Stimulated activated CD4-positive, alpha-beta T cell treated with anti-CD3 and anti-CD28 coated beads, Interleukin-4, amount 100 ng/mL, for 4 hours (primary cell): ENCODE measurements at regions not wholly inside any gene's neighbourhood (a gene's known extent, or its start where the extent isn't known, plus 50 kb on each side); places are given as distances from the start of the nearest gene placed in this dataset.
"Not testable (repeated sequence)": the region's sequence is repeated elsewhere in the genome, so short reads cannot be mapped to it uniquely, and the experiment has no call there.

Source experiments
- DNase-seq, 2 experiments: peaks; one replicate each; pipeline ENCODE4 v3.0.0-alpha.2; 2020

DNA sequence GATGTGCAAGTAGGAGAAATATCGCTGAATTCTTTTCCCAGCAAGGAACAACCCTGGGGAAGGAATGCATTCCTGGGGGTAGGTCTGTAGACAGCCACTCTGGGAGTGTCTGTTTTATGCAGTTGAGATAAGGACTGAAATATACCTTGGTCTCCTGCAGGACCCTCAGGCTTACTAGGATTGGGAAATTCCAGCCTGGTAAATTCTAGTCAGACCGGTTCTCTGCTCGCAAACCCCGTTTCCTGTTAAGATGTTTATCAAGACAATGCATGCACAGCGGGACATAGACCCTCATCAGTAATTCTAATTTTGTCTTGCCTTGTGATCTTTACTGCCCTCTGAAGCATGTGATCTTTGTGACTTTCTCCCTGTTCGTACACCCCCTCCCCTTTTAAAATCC lies 839.0 kb downstream of the REEP3 start:
- not testable (repeated sequence) for DNase-seq

DNA sequence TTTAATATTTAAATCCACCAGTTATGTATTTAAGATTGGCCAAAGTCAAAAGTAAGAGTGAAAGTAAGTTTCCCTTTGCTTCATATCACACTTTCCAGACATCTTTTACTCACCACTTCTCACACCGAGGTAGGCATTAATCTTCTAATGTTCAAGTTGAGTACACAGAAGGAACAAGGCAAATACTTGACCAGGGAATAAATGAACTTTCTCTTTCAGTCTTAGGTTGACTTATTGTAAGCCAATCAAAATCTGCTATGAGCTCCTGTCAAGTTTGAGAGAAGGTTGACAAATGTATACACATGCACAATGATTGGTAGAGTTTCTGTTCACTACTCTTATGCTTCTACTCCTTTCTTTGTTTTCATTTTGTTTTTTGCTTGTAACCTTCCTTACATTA lies 842.5 kb downstream of the REEP3 start:
- no peak for DNase-seq

DNA sequence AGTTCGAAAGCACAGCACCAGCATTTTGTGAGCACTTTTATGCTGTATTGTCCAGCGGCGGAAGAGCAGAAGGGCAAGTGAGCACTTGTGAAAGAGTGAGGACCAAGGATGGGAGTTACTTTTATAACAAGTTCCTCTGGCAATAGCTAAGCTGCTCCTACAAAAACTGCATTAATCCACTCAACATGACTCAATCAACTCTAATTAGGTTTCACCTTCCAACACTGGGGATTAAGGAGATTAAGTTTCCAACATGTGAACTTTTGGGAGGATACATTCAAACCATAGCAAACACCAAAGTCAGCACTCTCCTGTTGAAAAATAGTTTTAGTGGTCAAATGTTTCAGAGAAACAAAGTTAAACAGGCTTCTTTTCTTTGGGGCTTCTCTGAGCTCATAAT lies 844.5 kb downstream of the REEP3 start:
- no peak for DNase-seq

DNA sequence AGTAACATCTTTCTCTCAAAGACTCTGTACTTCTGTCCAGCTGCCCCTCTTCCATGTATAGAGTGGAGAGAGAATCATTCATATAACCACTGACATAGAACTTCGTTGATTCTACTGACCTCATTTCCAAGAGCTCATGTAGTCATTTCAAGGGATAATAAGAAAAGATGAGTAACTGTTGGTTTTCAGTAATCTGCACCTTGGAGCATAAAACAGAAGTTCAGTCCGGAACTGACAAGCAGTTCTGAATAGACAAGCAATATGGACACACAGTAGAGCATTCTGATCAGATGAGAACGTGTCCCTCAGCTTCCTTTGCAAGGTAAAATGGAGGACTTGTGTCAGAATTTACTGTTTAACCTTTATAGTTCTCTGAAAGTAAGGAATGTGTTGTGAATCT lies 847.1 kb downstream of the REEP3 start:
- DNase-seq, result no peak

DNA sequence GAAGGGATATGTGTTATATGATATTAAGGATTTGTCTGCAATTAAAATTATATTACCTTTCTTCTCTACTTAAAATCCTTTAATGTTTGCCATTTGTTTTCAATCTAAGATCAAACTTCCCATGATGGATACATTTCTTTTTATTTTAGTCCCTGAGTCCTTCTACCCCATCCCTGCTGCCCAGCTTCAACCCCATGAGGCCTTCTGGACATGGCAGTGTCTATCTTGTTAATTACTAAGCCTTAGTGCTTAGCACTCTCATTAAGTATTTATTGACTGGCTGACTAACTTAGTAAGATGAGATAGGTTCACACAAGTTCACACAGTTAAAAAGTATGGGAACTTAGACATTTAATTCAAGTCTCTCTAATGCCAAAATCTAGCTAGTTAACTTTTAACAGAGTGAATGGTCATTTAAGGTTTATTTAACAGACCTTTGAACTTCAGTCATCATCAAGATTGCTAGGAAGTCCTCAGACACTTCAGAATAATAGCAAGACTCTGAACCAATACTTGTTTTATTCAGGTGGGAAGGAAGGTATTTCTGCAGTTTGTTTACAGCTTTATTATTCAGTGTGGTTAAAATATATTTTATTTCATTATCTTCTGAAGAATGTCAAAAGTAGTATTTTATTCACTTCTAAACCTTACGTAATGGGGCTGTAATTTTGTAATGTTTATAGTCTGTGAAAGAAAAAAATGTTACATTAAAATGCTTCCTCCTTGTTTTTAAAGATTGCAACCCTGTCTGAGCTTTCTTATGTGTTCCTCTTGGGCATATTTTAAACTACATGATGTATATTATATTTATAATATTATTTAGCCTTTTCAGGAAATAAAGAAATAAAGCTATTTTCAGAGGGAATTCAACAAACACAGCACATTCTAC lies 848.9 kb downstream of the REEP3 start:
- DNase-seq, result no peak

DNA sequence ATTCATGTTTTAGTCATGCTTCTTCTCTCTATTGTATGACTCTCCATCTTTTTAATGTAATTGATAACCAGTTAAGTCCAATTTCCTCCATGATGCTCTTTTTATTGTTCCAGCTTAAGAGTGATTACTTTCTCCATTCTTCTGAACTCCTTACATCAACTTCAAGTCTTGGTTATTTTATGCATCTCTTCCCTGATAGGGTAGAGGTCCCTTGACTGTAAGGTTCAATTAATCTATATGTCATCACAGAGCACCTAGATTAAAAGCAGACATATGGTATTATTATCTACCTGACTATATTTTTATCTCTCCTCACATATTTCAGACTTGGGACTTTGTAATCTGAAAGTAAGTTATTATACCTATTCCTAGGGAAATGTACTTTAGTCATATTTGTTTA lies 853.1 kb downstream of the REEP3 start:
- no peak for DNase-seq

DNA sequence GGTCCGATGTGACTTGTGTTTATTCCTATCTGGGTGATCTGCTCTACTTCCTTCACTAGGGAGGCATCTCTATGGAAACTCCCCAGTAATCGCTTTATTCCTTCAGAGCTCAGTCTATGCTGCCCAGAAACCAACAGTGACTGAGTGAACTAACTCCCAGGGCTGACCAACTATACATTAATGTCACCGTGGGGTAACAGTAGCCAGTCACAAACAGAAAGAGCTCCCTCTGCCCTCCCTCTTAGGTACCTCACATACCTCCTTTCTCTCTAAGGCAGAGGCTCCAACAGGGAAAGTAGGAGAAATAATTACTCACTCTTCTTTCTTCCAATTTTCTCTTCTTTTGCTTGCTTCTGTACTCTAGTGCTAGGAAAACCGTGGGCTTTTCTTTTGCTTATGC lies 855.0 kb downstream of the REEP3 start:
- DNase-seq, result no peak

DNA sequence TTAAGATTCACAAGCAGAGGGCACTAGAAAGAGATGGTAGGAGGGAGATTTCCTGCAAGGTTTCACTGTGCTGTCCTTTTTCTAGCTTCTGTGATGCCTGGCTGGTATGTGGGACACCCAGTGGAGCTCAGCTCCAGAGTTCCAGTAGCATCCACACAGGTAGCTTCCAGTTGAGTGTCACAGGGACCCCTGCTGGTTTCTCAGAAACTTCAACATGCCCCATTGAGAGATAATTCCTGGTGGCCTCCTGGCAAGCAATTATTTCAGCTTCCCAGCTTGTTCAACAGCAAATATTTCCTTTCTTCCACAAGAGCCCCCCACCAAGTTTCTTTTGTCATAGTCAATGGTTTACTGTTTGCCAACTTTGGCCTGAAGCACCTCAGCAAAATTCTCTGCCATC lies 858.7 kb downstream of the REEP3 start:
- no peak for DNase-seq

DNA sequence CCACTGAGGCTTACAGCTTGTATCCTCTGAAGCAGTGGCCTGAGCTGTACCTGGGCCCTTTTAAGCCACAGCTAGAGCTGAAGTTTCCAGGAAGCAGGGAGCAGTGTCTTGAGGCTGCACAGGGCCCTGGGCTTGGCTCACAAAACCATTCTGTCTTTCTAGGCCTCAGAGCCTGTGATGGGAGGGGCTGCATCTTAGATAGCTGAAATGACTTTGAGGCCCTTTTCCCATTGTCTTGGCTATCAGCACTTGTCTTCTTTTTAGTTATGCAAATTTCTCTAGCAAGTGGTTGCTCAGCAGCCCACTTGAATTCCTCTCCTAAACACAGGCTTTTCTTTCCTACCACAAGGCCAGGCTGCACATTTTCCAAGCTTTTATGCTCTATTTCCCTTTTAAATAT lies 864.2 kb downstream of the REEP3 start:
- no peak for DNase-seq

DNA sequence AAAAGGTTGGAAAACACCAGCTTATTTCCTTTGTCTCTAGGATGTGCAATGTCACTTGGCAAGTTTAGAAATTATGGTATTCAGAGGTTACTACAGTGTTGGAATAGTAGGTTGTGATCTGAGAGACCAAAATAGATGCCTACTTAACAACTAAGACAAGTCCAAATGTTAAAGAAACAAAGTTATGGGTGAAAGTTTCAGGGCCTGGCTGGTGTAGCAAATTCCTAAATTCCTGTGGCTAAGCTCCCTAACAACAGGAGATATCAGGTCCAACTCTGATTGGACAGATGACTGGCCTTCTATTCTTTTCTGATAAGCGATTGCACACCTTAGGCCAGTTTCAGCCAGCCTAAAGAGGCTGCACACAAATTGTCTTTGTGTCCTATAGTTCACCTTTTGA lies 873.5 kb downstream of the REEP3 start:
- DNase-seq, result no peak

DNA sequence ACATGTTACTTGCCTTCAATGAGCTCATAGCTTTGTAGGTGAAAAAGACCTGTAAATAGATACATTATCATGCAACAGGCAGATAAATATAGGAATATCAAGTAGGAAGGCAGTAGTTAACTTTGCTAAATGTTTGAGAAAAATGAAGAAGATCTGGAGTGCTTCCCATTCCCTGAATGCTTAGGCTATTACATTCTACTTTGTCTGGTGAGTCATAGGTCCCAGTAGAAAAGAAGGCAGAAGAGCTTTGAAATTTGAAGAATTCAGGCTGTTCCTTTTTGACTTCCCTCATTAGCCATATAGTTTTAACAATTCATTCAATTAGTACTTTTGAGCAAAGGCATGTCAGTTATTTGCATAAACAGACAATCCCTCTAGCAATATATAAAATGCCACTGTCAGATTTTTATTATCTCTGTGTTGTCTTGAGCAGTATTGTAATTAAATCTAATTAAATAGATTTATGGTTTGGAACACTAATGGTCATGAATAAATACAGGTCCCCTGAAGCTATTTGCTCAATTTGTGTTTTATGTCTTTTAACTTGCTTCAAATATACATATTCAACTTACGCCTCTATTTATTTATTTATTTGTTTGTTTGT lies 875.0 kb downstream of the REEP3 start:
- no peak for DNase-seq

DNA sequence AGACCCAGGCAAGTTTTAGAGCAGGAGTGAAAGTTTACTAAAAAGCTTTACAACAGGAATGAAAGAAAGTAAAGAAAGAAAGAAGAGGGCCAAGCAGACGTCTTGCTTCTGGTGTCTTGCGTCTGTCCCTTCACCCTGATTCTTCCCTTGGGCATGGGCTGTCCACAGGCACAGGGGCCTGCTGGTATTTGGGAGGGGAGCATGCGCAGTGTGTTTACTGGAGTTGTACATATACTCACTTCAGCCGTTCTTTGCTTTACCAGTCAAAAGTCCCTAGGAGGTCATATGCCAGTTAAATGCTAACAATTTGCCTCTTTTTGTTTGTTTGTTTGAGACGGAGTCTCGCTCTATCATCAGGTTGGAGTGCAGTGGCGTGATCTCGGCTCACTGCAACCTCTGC lies 875.9 kb downstream of the REEP3 start:
- no peak for DNase-seq

DNA sequence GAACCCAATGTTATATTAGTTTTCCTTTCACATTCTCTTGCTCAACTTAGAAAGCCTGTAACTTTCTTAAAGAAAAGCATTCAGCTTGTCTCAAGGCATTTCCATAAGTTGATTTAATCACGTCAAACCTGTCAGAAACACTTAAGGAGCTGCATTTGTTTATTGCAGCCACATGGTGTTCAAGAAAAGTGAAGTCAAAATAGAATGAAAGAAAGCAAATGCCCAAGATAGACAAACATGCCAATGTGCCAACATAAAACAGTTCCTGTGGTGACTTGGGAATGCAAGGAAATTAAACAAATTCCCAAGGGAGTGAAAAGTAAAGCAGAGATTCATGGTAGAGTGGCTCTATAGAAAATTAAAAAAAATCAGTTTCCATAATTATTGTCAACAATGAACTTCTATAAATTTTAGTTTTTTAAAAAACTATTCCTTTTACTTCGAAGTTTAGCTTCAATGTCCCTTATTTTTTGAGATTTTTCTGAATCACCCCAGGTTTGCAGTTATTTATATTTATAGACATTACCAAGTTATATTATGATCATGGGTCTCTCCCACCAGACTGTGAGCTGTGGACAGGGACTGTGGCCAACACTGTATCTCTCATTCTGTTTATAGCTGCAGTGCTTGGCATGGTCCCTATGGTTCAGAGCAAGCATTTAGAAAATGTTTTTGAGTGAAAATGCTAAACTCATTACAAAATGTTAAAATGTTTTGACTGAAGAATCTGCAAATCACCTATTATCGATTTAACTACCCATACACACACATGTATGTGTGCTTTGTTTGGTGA lies 887.4 kb downstream of the REEP3 start:
- no peak for DNase-seq

DNA sequence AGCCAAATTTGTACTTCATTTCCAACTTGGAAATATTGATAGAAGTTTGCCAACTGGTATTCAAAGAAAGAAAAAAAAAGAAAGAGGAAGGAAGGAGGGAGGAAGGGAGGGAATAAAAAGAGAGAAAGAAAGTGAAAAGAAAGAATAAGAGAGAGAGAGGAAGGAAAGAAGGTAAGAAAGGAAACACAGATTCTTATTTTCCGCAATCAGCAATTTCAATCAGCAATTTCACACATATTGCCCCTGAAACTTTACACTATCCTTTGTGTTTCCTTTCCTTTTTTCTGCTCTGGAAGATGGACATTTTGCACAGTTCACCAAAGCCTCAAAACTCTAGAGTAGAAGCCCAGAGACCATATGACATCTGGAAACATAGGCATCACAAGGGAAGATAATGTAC lies 888.1 kb downstream of the REEP3 start:
- DNase-seq, result no peak

DNA sequence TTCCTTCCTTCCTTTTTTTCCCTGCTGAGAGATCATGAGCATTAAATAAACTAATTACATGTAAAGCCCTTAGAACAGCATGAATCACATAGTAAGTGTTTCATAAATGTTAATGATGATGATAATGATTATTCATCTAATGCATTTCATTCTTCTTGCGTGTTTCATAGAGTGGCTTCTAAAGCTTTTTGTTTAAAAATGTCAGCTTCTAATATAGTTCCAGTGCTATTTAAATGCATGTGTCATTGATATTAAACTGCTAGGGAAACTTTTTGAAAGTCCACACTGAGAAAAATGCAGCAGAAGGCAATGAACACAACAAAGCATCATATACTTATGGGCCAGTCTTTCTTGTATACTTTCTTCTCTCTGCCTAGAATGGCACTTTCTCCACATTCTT lies 894.8 kb downstream of the REEP3 start:
- no peak for DNase-seq

DNA sequence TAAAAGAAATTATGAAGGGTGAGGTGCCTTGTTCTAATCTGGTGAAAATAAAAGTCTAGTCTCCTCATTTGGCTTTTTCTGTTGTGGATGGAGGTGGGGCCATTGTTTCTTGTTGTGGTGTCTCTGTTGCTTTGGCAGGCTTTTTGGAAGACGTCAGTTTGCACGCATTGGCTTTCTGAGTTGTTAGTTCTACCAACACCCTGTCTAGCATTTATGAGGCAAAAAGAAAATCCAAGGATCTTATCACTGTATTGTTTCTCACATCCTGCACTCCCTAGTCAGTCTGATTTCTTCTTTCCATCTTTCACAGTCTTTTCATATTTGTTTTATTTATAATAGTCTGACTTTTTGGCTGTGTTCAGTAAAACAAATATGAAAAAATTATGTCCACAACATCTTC lies 898.3 kb downstream of the REEP3 start:
- DNase-seq, result no peak

DNA sequence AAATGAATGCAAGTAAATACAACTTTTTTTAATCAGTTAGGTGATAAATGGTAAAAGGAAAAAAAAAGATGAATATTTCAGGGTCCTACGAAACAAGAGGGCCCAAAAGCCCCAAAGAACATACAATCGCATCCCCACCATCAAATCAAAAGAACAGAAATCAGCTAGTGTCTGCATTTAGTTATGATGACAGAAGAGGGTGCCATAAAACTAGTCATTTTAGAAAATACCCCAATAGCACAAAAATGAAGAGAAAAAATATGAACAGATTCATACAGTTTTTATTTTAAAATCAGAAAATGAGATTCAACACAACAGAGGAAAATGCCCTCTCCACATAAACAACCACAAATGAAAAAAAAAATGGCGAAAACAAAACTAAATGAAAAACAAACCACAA lies 905.5 kb downstream of the REEP3 start:
- DNase-seq, result no peak

DNA sequence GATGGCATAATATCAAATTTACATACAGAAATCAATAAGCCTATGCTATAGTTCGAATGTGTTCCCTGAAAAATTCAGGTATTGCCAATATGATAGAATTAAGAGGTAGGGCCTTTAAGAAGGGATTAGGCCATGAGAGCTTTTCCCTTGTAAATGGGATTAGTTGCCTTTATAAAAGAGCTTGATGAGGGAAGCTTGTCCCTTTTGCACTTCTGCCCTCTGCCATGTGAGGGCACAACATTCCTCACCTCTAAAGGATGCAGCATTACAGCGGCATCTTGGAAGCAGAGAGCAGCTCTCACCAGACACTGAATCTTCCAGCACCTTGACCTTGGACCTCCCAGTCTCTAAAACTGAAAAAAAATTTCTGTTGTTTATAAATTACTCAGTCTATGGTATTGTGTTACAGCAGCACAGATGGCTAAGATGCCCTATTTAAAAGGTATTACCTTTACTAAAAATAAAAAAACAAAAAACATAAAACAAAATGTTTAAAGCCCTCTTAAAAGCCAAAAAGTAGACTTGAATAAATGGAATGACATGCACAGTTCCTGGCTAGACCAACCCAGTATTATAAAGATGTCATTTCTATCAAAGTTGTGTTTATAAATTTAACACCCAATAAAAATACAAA lies 909.6 kb downstream of the REEP3 start:
- no peak for DNase-seq

DNA sequence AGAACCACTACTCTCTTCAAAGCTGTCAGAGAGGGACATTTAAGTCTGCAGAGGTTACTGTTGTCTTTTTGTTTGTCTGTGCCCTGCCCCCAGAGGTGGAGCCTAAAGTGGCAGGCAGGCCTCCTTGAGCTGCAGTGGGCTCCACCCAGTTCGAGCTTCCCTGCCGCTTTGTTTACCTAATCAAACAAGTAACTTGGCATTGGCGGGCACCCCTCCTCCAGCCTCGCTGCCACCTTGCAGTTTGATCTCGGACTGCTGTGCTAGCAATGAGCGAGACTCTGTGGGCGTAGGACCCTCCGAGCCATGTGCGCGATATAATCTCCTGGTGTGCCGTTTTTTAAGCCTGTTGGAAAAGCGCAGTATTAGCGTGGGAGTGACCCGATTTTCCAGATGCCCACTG lies 920.7 kb downstream of the REEP3 start:
- not testable (repeated sequence) for DNase-seq

DNA sequence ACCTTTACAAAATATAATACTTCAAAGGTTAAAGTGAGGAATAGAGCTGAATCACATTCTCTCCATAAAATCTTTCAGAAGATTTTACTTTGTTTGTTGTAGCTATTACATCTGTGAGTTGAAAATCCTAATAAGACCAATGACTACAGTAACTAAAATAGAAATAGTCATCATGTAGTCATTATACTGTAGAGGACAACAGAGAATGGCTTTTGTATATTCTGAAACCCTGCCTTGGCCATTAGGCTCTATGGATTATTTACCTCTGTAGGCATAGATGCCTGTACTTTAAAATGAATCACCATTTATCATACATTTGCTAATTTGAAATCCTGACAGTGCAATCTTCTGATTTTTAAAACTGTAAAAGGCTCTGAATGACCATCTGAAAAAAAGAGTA lies 923.0 kb downstream of the REEP3 start:
- DNase-seq, result no peak

DNA sequence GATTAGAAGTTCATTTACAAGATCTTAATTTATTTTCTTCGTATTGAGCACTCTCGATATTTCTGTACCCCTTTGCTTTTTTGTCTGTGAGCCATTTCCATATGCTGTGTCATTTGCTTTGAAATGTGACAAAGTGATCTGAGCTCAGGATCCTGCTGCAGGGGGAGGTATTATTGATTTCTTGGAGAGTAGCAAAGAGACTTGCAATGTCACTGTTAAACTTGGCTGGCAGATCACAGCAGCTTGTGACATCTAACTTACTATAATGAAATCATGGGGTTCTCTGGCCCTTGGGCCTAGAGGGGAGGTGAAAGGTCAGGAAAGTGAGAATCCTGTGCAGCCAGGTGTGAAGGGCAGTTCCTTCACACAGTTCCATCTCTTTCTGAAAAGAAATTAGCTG lies 923.4 kb downstream of the REEP3 start:
- DNase-seq, result no peak

DNA sequence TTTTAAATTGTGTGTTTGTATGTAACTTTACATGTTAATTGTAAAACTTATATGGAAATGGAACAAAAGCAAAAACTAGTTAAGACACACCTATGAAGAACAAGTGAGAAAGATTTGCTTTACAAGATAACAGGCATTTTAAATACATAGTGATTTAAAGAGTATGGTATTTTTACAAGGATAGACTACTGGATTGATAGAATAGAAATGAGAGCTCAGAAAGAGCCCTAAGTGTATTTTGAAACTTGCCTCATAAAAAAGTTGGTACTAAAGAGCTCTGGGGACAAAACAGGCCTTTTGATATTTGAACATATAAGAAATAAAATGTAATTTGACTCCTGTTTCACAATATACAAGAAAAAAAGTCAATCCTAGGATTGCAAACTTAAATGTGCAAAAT lies 928.4 kb downstream of the REEP3 start:
- DNase-seq, result no peak

DNA sequence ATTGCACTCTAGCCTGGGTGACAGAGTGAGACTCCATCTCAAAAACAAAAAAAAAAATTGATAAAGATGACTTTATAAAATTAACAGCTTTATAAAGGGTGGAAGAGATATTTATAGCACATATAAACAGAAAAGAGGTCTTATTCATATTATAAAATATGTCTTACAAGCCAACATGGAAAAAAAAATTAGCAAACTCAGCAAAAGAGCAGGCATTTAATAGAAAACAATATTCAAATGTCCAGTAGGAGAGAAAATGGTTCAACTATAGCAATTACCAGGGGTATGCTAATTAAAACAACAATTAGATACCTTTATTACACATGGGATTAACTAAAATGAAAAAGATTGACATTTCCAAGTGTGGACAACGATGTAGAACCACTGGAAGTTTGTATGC lies 929.1 kb downstream of the REEP3 start:
- no peak for DNase-seq

DNA sequence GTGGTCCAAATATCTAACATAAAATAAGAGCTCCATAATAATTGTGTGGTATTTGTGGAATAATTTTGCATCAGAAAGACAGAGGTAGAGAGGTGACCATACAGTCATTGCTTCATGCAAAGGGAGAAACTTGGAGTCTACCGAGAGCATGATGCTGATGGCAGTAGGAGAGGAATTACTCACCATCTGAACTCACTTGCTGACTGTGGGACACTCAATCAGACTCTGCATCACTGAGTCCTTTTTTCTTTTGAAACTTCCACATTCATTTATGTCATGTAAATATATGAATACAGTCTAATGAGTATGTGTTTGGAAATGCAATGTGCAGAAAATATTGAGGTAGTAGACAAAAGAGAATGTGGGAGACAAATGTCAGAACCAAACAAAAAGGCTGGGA lies 933.8 kb downstream of the REEP3 start:
- DNase-seq, result no peak
